Kidney (tissue), 13 donors: ENCODE measurements at regions not wholly inside any gene's neighbourhood (a gene's known extent, or its start where the extent isn't known, plus 50 kb on each side); places are given as distances from the start of the nearest gene placed in this dataset.

ENCODE experiments used
- DNase-seq, 5 donors: peaks; one replicate each; pipeline ENCODE4 v3.0.0-alpha.2; 2013 to 2020
- FAIRE-seq: peaks from 2 replicates; lab custom pipeline; 2012; peaks lifted over from hg19 to GRCh38; lab: Jason Lieb, UNC
- H3K27ac ChIP-seq, 2 donors: one replicate each; pipeline ENCODE4 v1.7.0; 2013; ENCODE audit warnings: low read depth in 2 of 2, low read length in 2 of 2, inconsistent platforms in 1 of 2
- H3K27me3 ChIP-seq: one replicate; pipeline ENCODE4 v1.7.1; 2013; ENCODE audit warnings: low read length, inconsistent platforms; ENCODE audit not compliant: control insufficient read depth, insufficient read depth
- H3K36me3 ChIP-seq, 3 donors: one replicate each; pipeline versions ENCODE4 v1.7.0 to v1.7.1; 2013; ENCODE audit warnings: low read length in 3 of 3, control low read depth in 1 of 3, inconsistent platforms in 1 of 3; ENCODE audit not compliant: insufficient read depth in 3 of 3, control insufficient read depth in 2 of 3
- H3K4me1 ChIP-seq, 3 donors: one replicate each; pipeline versions ENCODE4 v1.7.0 to v1.7.1; 2013; ENCODE audit warnings: low read length in 3 of 3, inconsistent platforms in 1 of 3, low read depth in 1 of 3; ENCODE audit not compliant: control insufficient read depth in 2 of 3, insufficient read depth in 2 of 3
- H3K4me3 ChIP-seq, 3 donors: one replicate each; pipeline versions ENCODE4 v1.7.0 to v1.8.1; 2013; ENCODE audit warnings: low read length in 3 of 3, control low read depth in 1 of 3, inconsistent platforms in 1 of 3
- H3K9ac ChIP-seq, 3 donors: one replicate each; pipeline versions ENCODE4 v1.7.0 to v1.7.1; 2013; ENCODE audit warnings: low read length in 3 of 3, control low read depth in 1 of 3, inconsistent platforms in 1 of 3
- H3K9me3 ChIP-seq, 3 donors: one replicate each; pipeline versions ENCODE4 v1.7.0 to v1.7.1; 2013; ENCODE audit warnings: low read length in 3 of 3, control low read depth in 1 of 3, inconsistent platforms in 1 of 3; ENCODE audit not compliant: control insufficient read depth in 2 of 3, insufficient read depth in 1 of 3
- intact Hi-C: fragments of 100-400 bp; cut with DNase I; formaldehyde crosslinking; loops from one replicate; pipeline ENCODE4 v1.11.1; 2022
- TF ChIP-seq, protein P1 (sequence below): IDR thresholded peaks from 3 replicates; pipeline ENCODE4 v1.5.1; 2012; ENCODE audit warnings: mild to moderate bottlenecking, moderate library complexity, borderline replicate concordance; ENCODE audit not compliant: insufficient read depth; ENCODE audit errors: extremely low read depth
- donor health status: control.
- donor health status: control.
- donor health status: control.
- donor health status: control.
- donor health status: control.
- donor health status: DM: yes; HTN: yes; CAD: no.
- donor health status: Normal renal cell carcinoma (clear cell type).

DNA sequence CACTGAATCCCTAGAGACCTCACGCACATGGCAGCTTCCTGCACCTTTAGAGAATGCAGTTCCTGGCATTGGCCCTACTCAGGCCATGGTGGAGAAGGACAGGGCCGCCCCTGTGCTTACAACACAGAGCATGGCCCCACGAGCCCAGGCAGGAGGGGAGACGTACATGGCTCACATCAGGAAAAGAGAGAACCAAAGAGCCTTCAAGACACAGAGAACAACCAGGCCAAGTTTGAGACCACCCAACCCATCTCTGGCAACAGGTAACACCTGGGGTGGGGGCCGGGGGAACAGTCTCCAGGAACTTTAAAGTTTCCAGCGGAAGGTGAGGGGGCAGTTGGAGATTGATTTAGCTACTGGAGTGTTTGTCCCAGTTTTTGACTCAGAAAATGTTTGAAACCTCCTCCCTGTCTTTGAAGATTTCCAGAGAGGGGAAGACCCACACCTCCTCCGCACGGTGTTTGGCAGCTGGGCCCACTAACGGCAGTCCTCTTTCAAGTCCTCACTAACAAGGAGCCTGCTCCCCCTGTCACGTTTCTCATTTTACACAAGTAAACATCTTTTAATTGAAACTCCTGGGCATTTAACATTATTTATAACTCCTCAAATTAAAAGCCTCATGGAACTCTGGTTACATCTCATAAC is 1423.8 kb downstream of the TBC1D22A start:
- Histone ChIP-seq H3K9me3 (no peaks in the 10 kb centered on the region), H3K4me3 (no peak overlapping the region), H3K9ac (no peak overlapping the region), H3K4me1 (no peaks in the 10 kb centered on the region), H3K27me3 (no peaks in the 10 kb centered on the region), H3K27ac (no peak overlapping the region), H3K36me3 (no peaks in the 10 kb centered on the region)
- peak in 3 of 5 donors; percentile 57 to 71 (median 58) for DNase-seq
- TF ChIP-seq, protein P1, sequence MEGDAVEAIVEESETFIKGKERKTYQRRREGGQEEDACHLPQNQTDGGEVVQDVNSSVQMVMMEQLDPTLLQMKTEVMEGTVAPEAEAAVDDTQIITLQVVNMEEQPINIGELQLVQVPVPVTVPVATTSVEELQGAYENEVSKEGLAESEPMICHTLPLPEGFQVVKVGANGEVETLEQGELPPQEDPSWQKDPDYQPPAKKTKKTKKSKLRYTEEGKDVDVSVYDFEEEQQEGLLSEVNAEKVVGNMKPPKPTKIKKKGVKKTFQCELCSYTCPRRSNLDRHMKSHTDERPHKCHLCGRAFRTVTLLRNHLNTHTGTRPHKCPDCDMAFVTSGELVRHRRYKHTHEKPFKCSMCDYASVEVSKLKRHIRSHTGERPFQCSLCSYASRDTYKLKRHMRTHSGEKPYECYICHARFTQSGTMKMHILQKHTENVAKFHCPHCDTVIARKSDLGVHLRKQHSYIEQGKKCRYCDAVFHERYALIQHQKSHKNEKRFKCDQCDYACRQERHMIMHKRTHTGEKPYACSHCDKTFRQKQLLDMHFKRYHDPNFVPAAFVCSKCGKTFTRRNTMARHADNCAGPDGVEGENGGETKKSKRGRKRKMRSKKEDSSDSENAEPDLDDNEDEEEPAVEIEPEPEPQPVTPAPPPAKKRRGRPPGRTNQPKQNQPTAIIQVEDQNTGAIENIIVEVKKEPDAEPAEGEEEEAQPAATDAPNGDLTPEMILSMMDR, result no peak
- intact Hi-C loops, result no loop called here
- no peak for FAIRE-seq

DNA sequence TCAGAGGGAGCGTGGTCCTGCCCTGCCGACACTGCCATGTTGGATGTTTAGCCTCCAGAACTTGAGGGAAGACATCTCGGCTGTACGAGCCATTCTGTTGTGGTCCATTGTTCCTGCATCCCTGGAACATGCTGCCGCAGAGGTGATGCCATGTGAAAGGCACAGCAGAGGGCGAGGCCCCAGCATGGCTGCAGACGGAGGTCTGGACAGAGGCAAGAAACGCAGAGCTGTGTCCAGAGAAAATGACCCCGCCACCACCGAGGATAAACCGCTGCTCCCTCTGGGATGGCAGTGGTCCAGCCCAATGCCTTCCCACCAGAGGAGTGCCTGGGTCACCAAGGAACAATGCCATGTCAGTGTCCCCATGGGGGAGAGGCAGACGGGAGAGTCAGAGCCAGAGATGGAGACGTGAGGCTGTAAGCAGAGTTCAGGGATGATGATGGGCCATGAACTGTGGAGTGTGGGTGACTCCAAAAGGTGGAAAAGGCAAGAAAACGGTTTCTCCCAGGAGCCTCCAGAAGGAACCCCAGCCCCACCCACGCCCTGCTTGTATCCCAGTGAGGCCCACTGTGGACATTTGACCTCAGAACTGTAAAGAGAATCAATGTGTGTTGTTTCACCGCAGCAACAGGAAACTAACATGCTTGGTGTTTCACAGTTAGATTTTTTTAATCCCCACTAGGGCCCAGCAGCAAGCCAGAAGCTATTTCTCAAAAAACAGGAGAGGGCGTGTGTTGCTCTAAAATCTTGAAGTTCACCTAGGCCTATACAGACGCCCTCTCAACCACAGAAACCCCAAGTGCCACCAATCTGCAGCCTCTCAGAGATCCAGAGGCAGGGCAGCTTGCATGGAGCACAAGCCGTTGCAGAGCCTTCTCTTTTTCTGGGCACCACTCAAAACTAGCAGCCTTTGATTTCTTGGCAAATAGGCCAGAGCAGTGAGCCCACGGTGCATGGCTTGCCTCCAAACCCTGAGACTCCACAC is 1422.9 kb downstream of the TBC1D22A start:
- peak in 1 of 5 donors; percentile 48 for DNase-seq

DNA sequence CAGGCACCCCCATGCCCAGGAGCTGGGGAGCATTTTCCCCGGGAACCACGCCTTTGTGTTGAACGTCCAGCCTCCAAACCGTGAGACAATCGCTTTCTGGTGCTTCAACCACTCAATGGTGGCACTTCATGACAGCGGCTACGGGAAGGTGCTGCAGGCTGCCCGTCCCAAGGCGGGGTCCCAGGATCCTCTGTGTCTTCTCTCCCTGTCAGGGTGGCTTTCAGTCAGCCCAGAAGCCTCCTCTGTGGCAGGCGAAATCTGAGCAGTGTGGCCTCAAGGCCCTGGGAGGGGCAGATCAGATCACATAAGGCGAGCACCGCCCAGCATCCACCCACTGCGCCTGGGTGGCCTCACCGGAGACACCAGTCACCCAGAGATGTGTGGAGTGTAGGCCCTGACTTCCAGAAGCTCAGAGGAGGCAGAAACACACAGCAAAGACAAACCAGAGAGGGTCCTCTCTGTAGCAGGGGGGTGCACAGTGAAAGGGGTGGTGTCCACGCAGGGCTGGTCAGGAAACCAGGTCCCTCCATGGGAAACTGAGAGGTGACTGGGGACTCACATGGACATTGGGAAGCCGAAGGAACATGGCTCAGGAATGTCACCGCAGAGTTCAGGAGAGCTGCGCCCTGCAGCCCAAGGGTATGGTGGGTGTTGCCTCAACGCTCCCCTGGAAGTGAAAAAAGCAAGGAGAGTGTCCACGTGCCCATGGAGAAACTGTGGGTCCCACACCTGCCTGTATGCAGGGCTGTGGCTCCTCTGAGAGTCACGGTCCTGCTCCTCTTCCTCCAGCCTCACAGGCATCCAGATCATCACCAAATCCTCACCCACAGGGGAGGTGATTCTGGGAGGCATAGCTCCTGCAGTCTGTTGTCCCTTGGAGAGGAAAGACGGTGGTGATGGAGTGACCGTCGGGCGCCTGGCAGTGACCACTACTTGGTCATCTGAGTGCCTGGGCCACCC is 1420.7 kb downstream of the TBC1D22A start:
- no peaks in the 10 kb centered on the region for H3K27me3 ChIP-seq
- no peak overlapping the region for H3K4me3 ChIP-seq
- H3K9me3 ChIP-seq, result no peaks in the 10 kb centered on the region
- no peak for DNase-seq
- TF ChIP-seq, protein P1, result no peak
- intact Hi-C loops, result no loop called here
- no peak overlapping the region for H3K27ac ChIP-seq
- H3K4me1 ChIP-seq, result no peaks in the 10 kb centered on the region
- no peak overlapping the region for H3K9ac ChIP-seq
- no peak for FAIRE-seq
- no peaks in the 10 kb centered on the region for H3K36me3 ChIP-seq

More for the DNA sequence above, 1422.9 kb downstream of the TBC1D22A start:
- no peak for FAIRE-seq
- Histone ChIP-seq H3K9ac (no peak overlapping the region), H3K36me3 (no peaks in the 10 kb centered on the region), H3K27ac (no peak overlapping the region), H3K4me1 (no peaks in the 10 kb centered on the region), H3K9me3 (no peaks in the 10 kb centered on the region), H3K27me3 (no peaks in the 10 kb centered on the region), H3K4me3 (no peak overlapping the region)
- TF ChIP-seq, protein P1, result no peak
- intact Hi-C loops, result no loop called here
